ENCODE measurements at regions not wholly inside any gene's neighbourhood (a gene's known extent, or its start where the extent isn't known, plus 50 kb on each side); places are given as distances from the start of the nearest gene placed in this dataset.

DNA sequence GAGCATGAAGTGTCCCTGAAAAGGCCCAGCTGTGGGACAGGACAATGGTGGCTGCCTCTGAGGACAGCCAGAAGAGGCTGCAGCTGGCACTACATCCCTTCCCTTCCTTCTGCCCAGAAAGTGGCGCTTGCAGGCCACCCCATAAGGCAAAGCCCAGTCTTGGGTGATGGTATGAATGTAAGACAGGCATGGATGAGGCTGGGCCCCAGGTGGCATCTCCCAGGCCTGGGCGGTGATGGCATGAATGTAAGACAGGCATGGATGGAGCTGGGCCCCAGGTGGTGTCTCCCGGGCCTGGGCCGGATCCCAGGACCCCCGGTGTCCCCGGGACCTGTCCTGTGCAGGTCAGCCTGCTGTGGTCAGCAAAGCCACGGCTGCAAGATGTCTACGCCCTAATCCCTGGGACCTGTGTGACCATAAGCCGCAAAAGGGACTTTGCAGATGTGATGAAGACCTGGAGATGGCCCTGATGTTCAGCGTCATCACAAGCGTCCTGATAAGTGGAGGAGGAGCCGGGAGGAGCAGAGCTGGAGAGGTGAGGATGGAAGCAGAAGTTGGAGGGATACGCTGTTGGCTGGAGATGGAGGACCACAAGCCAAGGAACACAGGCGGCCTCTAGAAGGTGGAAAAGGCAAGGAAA, 181.1 kb downstream of the CTTN start:
- H3K4me3 Mint-ChIP-seq, result no peak overlapping the region
- H3K36me3 Mint-ChIP-seq, result no peaks in the 10 kb centered on the region
- Histone ChIP-seq H3K27ac (ENCODE audit: low read depth, low read length) (no peak overlapping the region), H3K9me3 (ENCODE audit: control insufficient read depth in 2 of 3, low read length in 3 of 3) (no peaks in the 10 kb centered on the region), H3K27me3 (ENCODE audit: control insufficient read depth in 2 of 2, insufficient read depth in 2 of 2, low read length in 2 of 2) (no peaks in the 10 kb centered on the region), H3K4me3 (ENCODE audit: low read length) (no peak overlapping the region), H3K4me1 (ENCODE audit: control insufficient read depth in 2 of 2, insufficient read depth in 2 of 2, low read length in 2 of 2) (no peaks in the 10 kb centered on the region), H3K36me3 (ENCODE audit: control insufficient read depth in 2 of 3, insufficient read depth in 3 of 3, low read length in 3 of 3) (no peaks in the 10 kb centered on the region)
- H3K4me1 Mint-ChIP-seq, result no peaks in the 10 kb centered on the region
- no peak overlapping the region for H3K27ac Mint-ChIP-seq
- POLR2A ChIA-PET, result no interaction called here
- CTCF ChIA-PET, result no interaction called here
- ATAC-seq (no peak), DNase-seq (no peak)
- H3K27me3 Mint-ChIP-seq, result peaks cover 0 to 19% (median 0%) of the 10 kb centered on the region in 5 donors
- peaks cover 0 to 1% (median 0%) of the 10 kb centered on the region in 11 donors for H3K9me3 Mint-ChIP-seq
- intact Hi-C loops (cut with micrococcal nuclease), result no loop called here

- Mint-ChIP-seq H3K27me3 (peaks cover 0 to 16% (median 0%) of the 10 kb centered on the region in 5 donors), H3K36me3 (no peaks in the 10 kb centered on the region), H3K4me1 (no peaks in the 10 kb centered on the region), H3K27ac (no peak overlapping the region), H3K4me3 (no peak overlapping the region), H3K9me3 (no peaks in the 10 kb centered on the region)
- H3K36me3 ChIP-seq (ENCODE audit: control insufficient read depth in 2 of 3, insufficient read depth in 3 of 3, low read length in 3 of 3), result no peaks in the 10 kb centered on the region
- ChIA-PET CTCF (no interaction called here), POLR2A (no interaction called here)
- no peak for DNase-seq
- H3K4me3 ChIP-seq (ENCODE audit: low read length), result no peak overlapping the region
- no peaks in the 10 kb centered on the region for H3K4me1 ChIP-seq (ENCODE audit: control insufficient read depth in 2 of 2, insufficient read depth in 2 of 2, low read length in 2 of 2)
- H3K9me3 ChIP-seq (ENCODE audit: control insufficient read depth in 2 of 3, low read length in 3 of 3), result no peaks in the 10 kb centered on the region
- intact Hi-C loops (cut with micrococcal nuclease), result no loop called here
- H3K27me3 ChIP-seq (ENCODE audit: control insufficient read depth in 2 of 2, insufficient read depth in 2 of 2, low read length in 2 of 2), result no peaks in the 10 kb centered on the region
- H3K27ac ChIP-seq (ENCODE audit: low read depth, low read length), result no peak overlapping the region
- ATAC-seq, result no peak
Observed at GRCh38 chr11:70580036-70580805, 181.9 kb downstream of the CTTN start.

DNA sequence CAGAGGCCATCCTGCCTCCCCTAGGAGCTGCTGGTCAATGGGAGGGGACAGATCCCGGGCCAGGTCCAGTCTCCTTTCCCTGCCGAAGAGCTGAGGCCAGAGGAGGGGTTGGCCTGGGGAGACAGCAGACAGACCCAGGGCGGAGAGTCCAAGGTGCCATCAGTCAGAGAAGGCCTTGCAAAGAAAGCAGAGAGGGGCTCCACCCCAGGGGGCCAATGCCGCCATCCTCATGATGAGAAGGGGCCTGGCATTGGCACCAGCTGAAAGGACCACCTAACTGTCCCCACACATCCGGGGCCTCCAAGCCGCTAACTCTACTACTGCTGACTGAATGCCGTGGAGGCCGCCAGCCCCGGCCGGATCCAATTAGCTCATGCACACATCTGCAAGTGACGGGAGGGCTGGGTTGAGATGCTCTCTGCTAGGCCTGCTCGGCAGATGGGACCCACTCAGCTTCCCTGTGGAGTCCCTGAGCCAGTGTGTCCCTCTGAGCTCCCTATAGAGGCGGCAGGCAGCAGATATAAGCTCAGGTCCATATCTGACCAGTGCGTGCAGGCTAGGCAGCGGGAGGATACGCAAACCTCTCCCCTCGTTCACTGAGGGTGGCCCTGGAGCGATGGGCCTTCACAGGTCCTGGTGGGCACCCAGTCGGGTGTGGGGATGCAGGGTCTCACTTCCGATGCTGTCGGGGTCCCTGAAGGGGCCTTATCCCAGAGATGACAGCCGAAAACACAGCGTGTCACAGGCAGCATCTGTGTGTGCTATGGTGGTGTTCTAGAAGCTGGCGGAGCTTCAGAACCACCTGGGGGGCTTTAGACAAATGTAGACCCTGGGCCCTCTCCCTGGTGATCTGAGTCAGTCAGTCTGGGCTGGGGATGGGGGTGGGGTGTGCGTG, 183.9 kb downstream of the CTTN start:
- Mint-ChIP-seq H3K27me3 (peaks cover 0 to 21% (median 10%) of the 10 kb centered on the region in 5 donors), H3K27ac (no peak overlapping the region), H3K9me3 (peaks cover 0 to 2% (median 0%) of the 10 kb centered on the region in 11 donors), H3K36me3 (no peaks in the 10 kb centered on the region), H3K4me1 (no peaks in the 10 kb centered on the region), H3K4me3 (no peak overlapping the region)
- DNase-seq (no peak), ATAC-seq (no peak)
- Histone ChIP-seq H3K36me3 (ENCODE audit: control insufficient read depth in 2 of 3, insufficient read depth in 3 of 3, low read length in 3 of 3) (no peaks in the 10 kb centered on the region), H3K4me1 (ENCODE audit: control insufficient read depth in 2 of 2, insufficient read depth in 2 of 2, low read length in 2 of 2) (no peaks in the 10 kb centered on the region), H3K4me3 (ENCODE audit: low read length) (no peak overlapping the region), H3K27me3 (ENCODE audit: control insufficient read depth in 2 of 2, insufficient read depth in 2 of 2, low read length in 2 of 2) (no peaks in the 10 kb centered on the region), H3K27ac (ENCODE audit: low read depth, low read length) (no peak overlapping the region), H3K9me3 (ENCODE audit: control insufficient read depth in 2 of 3, low read length in 3 of 3) (no peaks in the 10 kb centered on the region)
- POLR2A ChIA-PET, result no interaction called here
- CTCF ChIA-PET, result no interaction called here
- intact Hi-C loops (cut with micrococcal nuclease), result no loop called here

DNA sequence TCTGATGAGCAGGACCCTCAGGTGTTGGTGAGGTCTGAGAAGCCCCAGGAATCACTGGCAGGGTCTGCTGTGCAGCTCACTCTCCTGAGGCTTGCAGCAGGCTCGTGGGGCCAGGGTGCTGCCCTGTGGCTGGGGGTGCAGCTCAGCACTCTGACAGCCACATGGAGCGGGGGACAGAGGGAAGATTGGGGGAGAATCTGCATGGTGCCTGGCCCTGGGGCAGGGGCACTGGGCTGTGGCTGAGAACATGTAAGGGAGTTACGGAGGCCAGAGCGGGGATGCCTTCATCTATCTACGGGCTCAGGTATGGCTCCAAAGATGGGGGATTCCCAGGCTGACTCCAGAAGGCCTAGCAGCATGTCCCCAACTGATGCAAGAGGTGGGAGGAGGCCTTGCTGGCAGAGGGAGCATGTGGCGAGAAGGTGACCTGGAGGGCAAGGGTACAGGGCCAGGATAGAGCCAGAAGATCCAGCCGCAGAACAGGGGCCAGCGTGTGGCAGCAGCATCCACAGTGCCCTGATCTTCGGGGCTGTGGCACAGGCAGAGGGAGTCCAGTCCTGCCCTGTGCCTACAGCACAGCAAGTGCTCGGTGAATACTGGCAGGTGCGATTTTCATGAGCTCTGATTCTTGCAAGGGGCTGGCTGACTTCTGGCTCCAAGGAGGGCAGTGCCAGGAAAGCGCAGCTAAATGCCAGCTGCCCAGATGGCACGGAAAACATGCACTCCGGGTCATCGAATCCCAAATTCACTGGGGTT, 184.7 kb downstream of the CTTN start:
- ChIA-PET CTCF (no interaction called here), POLR2A (no interaction called here)
- Histone ChIP-seq H3K36me3 (ENCODE audit: control insufficient read depth in 2 of 3, insufficient read depth in 3 of 3, low read length in 3 of 3) (no peaks in the 10 kb centered on the region), H3K9me3 (ENCODE audit: control insufficient read depth in 2 of 3, low read length in 3 of 3) (no peaks in the 10 kb centered on the region), H3K4me1 (ENCODE audit: control insufficient read depth in 2 of 2, insufficient read depth in 2 of 2, low read length in 2 of 2) (no peaks in the 10 kb centered on the region), H3K4me3 (ENCODE audit: low read length) (no peak overlapping the region), H3K27me3 (ENCODE audit: control insufficient read depth in 2 of 2, insufficient read depth in 2 of 2, low read length in 2 of 2) (no peaks in the 10 kb centered on the region), H3K27ac (ENCODE audit: low read depth, low read length) (no peak overlapping the region)
- Mint-ChIP-seq H3K27me3 (peaks cover 3 to 24% (median 15%) of the 10 kb centered on the region in 5 donors), H3K9me3 (peaks cover 0 to 3% (median 0%) of the 10 kb centered on the region in 11 donors), H3K4me1 (no peaks in the 10 kb centered on the region), H3K36me3 (no peaks in the 10 kb centered on the region), H3K4me3 (no peak overlapping the region), H3K27ac (no peak overlapping the region)
- DNase-seq (no peak), ATAC-seq (no peak)
- intact Hi-C loops (cut with micrococcal nuclease), result no loop called here

GRCh38 chr11:70583781-70584218, 185.5 kb downstream of the CTTN start:
- ATAC-seq (no peak), DNase-seq (no peak)
- ChIA-PET CTCF (no interaction called here), POLR2A (no interaction called here)
- Mint-ChIP-seq H3K9me3 (peaks cover 0 to 3% (median 0%) of the 10 kb centered on the region in 11 donors), H3K36me3 (no peaks in the 10 kb centered on the region), H3K27me3 (peaks cover 8 to 25% (median 17%) of the 10 kb centered on the region in 5 donors), H3K4me1 (no peaks in the 10 kb centered on the region), H3K4me3 (no peak overlapping the region), H3K27ac (no peak overlapping the region)
- H3K9me3 ChIP-seq (ENCODE audit: control insufficient read depth in 2 of 3, low read length in 3 of 3), result no peaks in the 10 kb centered on the region
- no peaks in the 10 kb centered on the region for H3K27me3 ChIP-seq (ENCODE audit: control insufficient read depth in 2 of 2, insufficient read depth in 2 of 2, low read length in 2 of 2)
- no peak overlapping the region for H3K4me3 ChIP-seq (ENCODE audit: low read length)
- no peak overlapping the region for H3K27ac ChIP-seq (ENCODE audit: low read depth, low read length)
- intact Hi-C loops (cut with micrococcal nuclease), result no loop called here
- H3K36me3 ChIP-seq (ENCODE audit: control insufficient read depth in 2 of 3, insufficient read depth in 3 of 3, low read length in 3 of 3), result no peaks in the 10 kb centered on the region
- no peaks in the 10 kb centered on the region for H3K4me1 ChIP-seq (ENCODE audit: control insufficient read depth in 2 of 2, insufficient read depth in 2 of 2, low read length in 2 of 2)

DNA sequence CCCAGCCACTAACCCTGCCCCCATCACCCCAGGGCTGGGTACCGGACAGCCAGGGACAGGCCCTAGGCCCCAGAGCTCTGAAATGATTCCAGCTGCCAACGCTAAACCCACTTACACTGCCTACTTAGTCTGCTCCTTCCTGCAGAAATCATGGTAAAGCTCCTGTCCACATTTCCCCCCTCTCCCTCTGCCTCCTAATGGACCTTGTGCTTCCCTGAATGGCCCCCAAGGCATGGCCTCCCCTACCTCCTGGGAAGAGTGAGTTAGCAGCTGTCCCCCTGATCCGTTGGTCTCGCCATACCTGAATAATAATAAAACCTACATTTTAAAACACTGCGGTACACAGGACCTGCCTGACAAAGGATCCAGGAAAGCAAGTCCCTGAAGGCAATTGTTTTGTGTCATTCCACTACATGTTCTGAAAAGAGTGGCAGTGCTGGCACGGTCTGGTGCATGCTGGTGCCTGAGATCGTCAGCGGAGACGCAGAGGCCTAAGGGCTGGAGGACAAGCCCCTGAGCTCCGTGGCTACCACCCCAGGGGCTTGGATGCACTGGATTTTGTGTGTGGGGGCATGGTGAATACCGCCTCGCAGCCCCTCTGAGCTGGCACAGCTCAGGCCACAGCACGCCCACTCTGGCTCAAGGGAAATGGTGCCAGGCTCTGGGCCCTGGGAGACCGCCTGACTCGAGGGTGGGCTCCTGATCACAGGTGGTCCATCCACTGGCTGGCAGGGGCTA, 186.3 kb downstream of the CTTN start:
- ChIA-PET CTCF (no interaction called here), POLR2A (no interaction called here)
- Histone ChIP-seq H3K27me3 (ENCODE audit: control insufficient read depth in 2 of 2, insufficient read depth in 2 of 2, low read length in 2 of 2) (no peaks in the 10 kb centered on the region), H3K9me3 (ENCODE audit: control insufficient read depth in 2 of 3, low read length in 3 of 3) (no peaks in the 10 kb centered on the region), H3K27ac (ENCODE audit: low read depth, low read length) (no peak overlapping the region), H3K36me3 (ENCODE audit: control insufficient read depth in 2 of 3, insufficient read depth in 3 of 3, low read length in 3 of 3) (no peaks in the 10 kb centered on the region), H3K4me1 (ENCODE audit: control insufficient read depth in 2 of 2, insufficient read depth in 2 of 2, low read length in 2 of 2) (no peaks in the 10 kb centered on the region), H3K4me3 (ENCODE audit: low read length) (no peak overlapping the region)
- H3K9me3 Mint-ChIP-seq, result peaks cover 0 to 6% (median 0%) of the 10 kb centered on the region in 11 donors
- H3K4me1 Mint-ChIP-seq, result peaks cover 2 to 5% (median 4%) of the 10 kb centered on the region in 7 donors
- intact Hi-C loops (cut with micrococcal nuclease), result no loop called here
- H3K27ac Mint-ChIP-seq, result no peak overlapping the region
- peaks cover 0 to 4% (median 0%) of the 10 kb centered on the region in 5 donors for H3K36me3 Mint-ChIP-seq
- H3K4me3 Mint-ChIP-seq, result no peak overlapping the region
- ATAC-seq, result no peak
- H3K27me3 Mint-ChIP-seq, result peaks cover 8 to 28% (median 21%) of the 10 kb centered on the region in 5 donors
- DNase-seq, result no peak
